Heart left ventricle (tissue), 13 donors: ENCODE measurements at regions not wholly inside any gene's neighbourhood (a gene's known extent, or its start where the extent isn't known, plus 50 kb on each side); places are given as distances from the start of the nearest gene placed in this dataset.

ENCODE experiments used
- POLR2A ChIP-seq, 2 donors: fragments of 450-650 bp; IDR thresholded peaks; one replicate each; pipeline ENCODE4 v1.6.1; 2017; ENCODE audit warnings: antibody characterized with exemption in 2 of 2, mild to moderate bottlenecking in 2 of 2, moderate library complexity in 2 of 2
- TF ChIP-seq, protein P1 (sequence below), 12 donors: fragments of 200-600 bp; sonication (generic) in 4 of 12; IDR thresholded peaks; one replicate each; pipeline versions ENCODE4 v1.5.0 to v1.8.0; 2018 to 2022; ENCODE audit warnings: antibody characterized with exemption in 12 of 12, mild to moderate bottlenecking in 5 of 12
- donor health status: ischemic (EF 13 %, LVEDD 7.1; RV severe dilation, severe dysfunction).
- donor health status: DM: no; HTN: yes; CAD: no.
- donor health status: DM: no; HTN: no; CAD: no.
- donor health status: ischemic (EF 25% LVEDD 6.9; RV normal size, moderate dysfunction).
- donor health status: ischemic (EF 25% LVEDD 5.7; RV mildly dilated, moderate dysfunction).
- donor health status: ischemic (EF 35%, LVEDD 5.7; RV mildly dilated, moderate dysfunction).
- donor health status: nonischemic (EF 11% LVEDD 7.7; RV severe dilation, severe dysfunction).
- donor health status: DM: yes; HTN: yes; CAD: no.
- donor health status: PGD.
- donor health status: ischemic (EF 29% LVEDD 5.4; RV normal size, mild dysfunction).
- donor health status: nonischemic (EF 23%, LVEDD 6.1; RV moderate dilation, normal function).

DNA sequence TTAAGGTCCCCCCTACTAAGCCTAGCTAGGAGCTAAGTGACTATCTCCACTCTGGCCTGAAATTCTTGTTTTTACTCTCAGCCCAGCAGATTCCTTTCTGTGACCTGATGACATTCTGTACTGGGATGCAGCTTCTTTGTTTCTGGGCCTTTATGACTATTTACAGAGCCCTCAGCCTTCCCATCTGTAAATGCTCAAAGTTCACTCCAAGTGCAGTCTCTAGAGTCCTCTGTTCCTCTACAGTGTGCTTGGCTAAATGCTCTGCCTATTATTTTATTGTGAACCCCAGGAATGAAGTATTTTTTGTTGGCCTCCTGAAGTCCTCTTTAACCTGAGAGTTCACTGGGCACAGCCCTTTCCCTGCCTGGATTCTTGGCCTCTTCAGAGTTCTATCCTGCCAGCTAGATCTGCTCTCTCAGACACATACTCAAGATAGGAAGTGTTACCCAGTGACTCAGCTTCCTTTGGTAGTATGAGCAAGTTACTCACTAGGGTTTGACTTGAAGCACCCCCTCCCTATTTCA lies 278.1 kb upstream of the P2RY1 start:
- TF ChIP-seq, protein P1, sequence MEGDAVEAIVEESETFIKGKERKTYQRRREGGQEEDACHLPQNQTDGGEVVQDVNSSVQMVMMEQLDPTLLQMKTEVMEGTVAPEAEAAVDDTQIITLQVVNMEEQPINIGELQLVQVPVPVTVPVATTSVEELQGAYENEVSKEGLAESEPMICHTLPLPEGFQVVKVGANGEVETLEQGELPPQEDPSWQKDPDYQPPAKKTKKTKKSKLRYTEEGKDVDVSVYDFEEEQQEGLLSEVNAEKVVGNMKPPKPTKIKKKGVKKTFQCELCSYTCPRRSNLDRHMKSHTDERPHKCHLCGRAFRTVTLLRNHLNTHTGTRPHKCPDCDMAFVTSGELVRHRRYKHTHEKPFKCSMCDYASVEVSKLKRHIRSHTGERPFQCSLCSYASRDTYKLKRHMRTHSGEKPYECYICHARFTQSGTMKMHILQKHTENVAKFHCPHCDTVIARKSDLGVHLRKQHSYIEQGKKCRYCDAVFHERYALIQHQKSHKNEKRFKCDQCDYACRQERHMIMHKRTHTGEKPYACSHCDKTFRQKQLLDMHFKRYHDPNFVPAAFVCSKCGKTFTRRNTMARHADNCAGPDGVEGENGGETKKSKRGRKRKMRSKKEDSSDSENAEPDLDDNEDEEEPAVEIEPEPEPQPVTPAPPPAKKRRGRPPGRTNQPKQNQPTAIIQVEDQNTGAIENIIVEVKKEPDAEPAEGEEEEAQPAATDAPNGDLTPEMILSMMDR (IDR thresholded peaks at IDR 0.05), result no peak
- no peak for TF ChIP-seq POLR2A (IDR thresholded peaks at IDR 0.05)
